Hematopoietic multipotent progenitor cell (in vitro differentiated cells): ENCODE measurements at regions not wholly inside any gene's neighbourhood (a gene's known extent, or its start where the extent isn't known, plus 50 kb on each side); places are given as distances from the start of the nearest gene placed in this dataset.
"Not testable (repeated sequence)": the region's sequence is repeated elsewhere in the genome, so short reads cannot be mapped to it uniquely, and the experiment has no call there.

ENCODE experiments used
- DNase-seq, 3 donors: peaks; one replicate each; pipeline ENCODE4 v3.0.0-alpha.2; 2011 to 2015; ENCODE audit warnings: low read depth in 2 of 3, low spot score in 2 of 3

- DNase-seq: no peak
Observed at GRCh38 chr4:94141001-94141400, 66.7 kb upstream of the SMARCAD1 start.

- not testable (repeated sequence) for DNase-seq
Observed at GRCh38 chr4:94148052-94148451, 59.6 kb upstream of the SMARCAD1 start.

DNA sequence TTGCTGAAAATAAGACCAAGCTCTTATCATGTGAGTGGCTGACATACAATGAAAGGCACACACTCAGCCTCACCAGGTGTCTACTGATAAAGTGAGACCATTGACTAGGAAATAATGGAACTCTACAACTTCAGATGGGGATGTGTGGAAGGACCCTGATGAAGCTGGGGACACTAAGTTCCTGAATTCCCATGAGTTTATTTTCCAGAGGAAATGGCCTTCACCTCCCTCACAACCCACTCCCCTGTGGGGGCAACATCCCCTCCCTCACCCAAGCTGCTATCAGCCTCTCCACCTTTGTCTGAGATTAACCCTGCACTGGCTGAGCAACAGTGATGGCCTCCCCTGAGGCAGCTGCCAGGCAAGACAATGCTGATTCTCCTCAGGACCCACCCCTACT, 55.2 kb upstream of the SMARCAD1 start:
- no peak for DNase-seq

GRCh38 chr4:94155404-94155803, 52.3 kb upstream of the SMARCAD1 start:
- not testable (repeated sequence) for DNase-seq

DNA sequence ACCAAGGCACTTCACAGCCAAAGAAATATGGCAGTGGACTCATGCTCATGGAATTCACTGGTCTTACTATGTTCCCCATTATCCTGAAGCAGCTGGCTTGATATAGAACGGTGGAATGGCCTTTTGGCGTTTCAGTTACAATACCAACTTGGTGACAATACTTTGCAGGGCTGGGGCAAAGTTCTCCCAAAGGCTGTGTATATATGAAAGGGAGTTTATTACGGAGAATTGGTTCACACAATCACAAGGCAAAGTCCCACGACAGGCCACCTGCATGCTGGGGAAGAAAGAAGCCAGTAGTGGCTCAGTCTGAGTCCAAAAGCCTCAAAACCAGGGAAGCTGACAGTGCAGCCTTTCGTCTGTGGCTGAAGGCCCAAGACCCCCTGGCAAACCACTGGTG, 50.8 kb upstream of the SMARCAD1 start:
- DNase-seq: no peak
